Liver (tissue), 8 donors: ENCODE measurements at regions not wholly inside any gene's neighbourhood (a gene's known extent, or its start where the extent isn't known, plus 50 kb on each side); places are given as distances from the start of the nearest gene placed in this dataset.

ENCODE experiments used
- DNase-seq: peaks from one replicate; pipeline ENCODE4 v3.0.0-alpha.2; 2017; ENCODE audit warnings: low spot score
- H3K27ac ChIP-seq, 2 donors: one replicate each; pipeline ENCODE4 v1.7.0; 2013; ENCODE audit warnings: inconsistent platforms in 2 of 2, low read length in 2 of 2, control low read depth in 1 of 2, low read depth in 1 of 2, mild to moderate bottlenecking in 1 of 2
- H3K27me3 ChIP-seq, 4 donors: one replicate each; pipeline versions ENCODE4 v1.6.1 to v1.7.0; 2013; ENCODE audit warnings: low read length in 3 of 4, inconsistent platforms in 1 of 4, mild to moderate bottlenecking in 1 of 4, moderate library complexity in 1 of 4; ENCODE audit not compliant: control insufficient read depth in 4 of 4, insufficient read depth in 4 of 4
- H3K36me3 ChIP-seq, 4 donors: one replicate each; pipeline versions ENCODE4 v1.6.1 to v1.7.0; 2013; ENCODE audit warnings: low read length in 3 of 4, mild to moderate bottlenecking in 3 of 4, low read depth in 1 of 4, moderate library complexity in 1 of 4; ENCODE audit not compliant: control insufficient read depth in 4 of 4, insufficient read depth in 3 of 4
- H3K4me1 ChIP-seq, 4 donors: one replicate each; pipeline versions ENCODE4 v1.6.1 to v1.7.0; 2013; ENCODE audit warnings: low read length in 3 of 4, mild to moderate bottlenecking in 3 of 4, moderate library complexity in 1 of 4; ENCODE audit not compliant: control insufficient read depth in 4 of 4, insufficient read depth in 4 of 4
- H3K4me3 ChIP-seq, 3 donors: one replicate each; pipeline versions ENCODE4 v1.6.1 to v1.7.0; 2013; ENCODE audit warnings: low read length in 3 of 3, control low read depth in 1 of 3, low read depth in 1 of 3, mild to moderate bottlenecking in 1 of 3
- H3K9ac ChIP-seq, 2 donors: one replicate each; pipeline ENCODE4 v1.7.0; 2013; ENCODE audit warnings: low read length in 2 of 2, mild to moderate bottlenecking in 2 of 2, moderate library complexity in 2 of 2, control low read depth in 1 of 2, low read depth in 1 of 2
- H3K9me3 ChIP-seq, 4 donors: one replicate each; pipeline versions ENCODE4 v1.6.1 to v1.7.0; 2013; ENCODE audit warnings: low read length in 3 of 4; ENCODE audit not compliant: control insufficient read depth in 4 of 4
- ATF3 ChIP-seq: IDR thresholded peaks from 2 replicates; pipeline ENCODE4 v1.6.1; 2016; ENCODE audit warnings: antibody characterized with exemption
- CTCF ChIP-seq: fragments of 150-350 bp; IDR thresholded peaks from 2 replicates; pipeline ENCODE4 v1.5.1; 2017; ENCODE audit warnings: improper control_type of control experiment, low read depth, low read length; ENCODE audit not compliant: missing input control
- FOXA2 ChIP-seq: IDR thresholded peaks from 2 replicates; pipeline ENCODE4 v1.6.1; 2016; ENCODE audit warnings: antibody characterized with exemption
- GABPA ChIP-seq, 2 donors: IDR thresholded peaks in 1 of 2; conservative IDR thresholded peaks in 1 of 2; 2 replicates each; pipeline ENCODE4 v1.6.1; 2016; ENCODE audit warnings: antibody characterized with exemption in 2 of 2, mild to moderate bottlenecking in 1 of 2, moderate library complexity in 1 of 2
- HNF4A ChIP-seq, 2 donors: conservative IDR thresholded peaks; 2 replicates each; pipeline ENCODE4 v1.6.1; 2016; ENCODE audit warnings: antibody characterized with exemption in 2 of 2, mild to moderate bottlenecking in 2 of 2
- JUND ChIP-seq, 2 donors: IDR thresholded peaks; 2 replicates each; pipeline ENCODE4 v1.6.1; 2016; ENCODE audit warnings: antibody characterized with exemption in 2 of 2
- MAX ChIP-seq: IDR thresholded peaks from 2 replicates; pipeline ENCODE4 v1.6.1; 2016; ENCODE audit warnings: antibody characterized with exemption
- RAD21 ChIP-seq, 2 donors: IDR thresholded peaks; 2 replicates each; pipeline ENCODE4 v1.6.1; 2016; ENCODE audit warnings: antibody characterized with exemption in 2 of 2, mild to moderate bottlenecking in 2 of 2
- RXRA ChIP-seq, 2 donors: IDR thresholded peaks; 2 replicates each; pipeline ENCODE4 v1.6.1; 2017 to 2018; ENCODE audit warnings: antibody characterized with exemption in 2 of 2, mild to moderate bottlenecking in 1 of 2
- SP1 ChIP-seq: IDR thresholded peaks from 2 replicates; pipeline ENCODE4 v1.6.1; 2018; ENCODE audit warnings: antibody characterized with exemption, mild to moderate bottlenecking
- TAF1 ChIP-seq: conservative IDR thresholded peaks from 2 replicates; pipeline ENCODE4 v1.6.1; 2016; ENCODE audit warnings: antibody characterized with exemption, mild to moderate bottlenecking
- YY1 ChIP-seq: IDR thresholded peaks from 2 replicates; pipeline ENCODE4 v1.6.1; 2016; ENCODE audit warnings: antibody characterized with exemption, mild to moderate bottlenecking
- ZBTB33 ChIP-seq: IDR thresholded peaks from 2 replicates; pipeline ENCODE4 v1.6.1; 2016; ENCODE audit warnings: antibody characterized with exemption
- WGBS: extraction: QIAGEN DNeasy Blood & Tissue Kit; methylation state at CpG from one replicate; pipeline ENCODE4 v1.1.7; 2013; 5-methylcytosine and 5-hydroxymethylcytosine counted together
- TF ChIP-seq, protein P1 (sequence below): IDR thresholded peaks from 2 replicates; pipeline ENCODE4 v1.6.1; 2016; ENCODE audit warnings: antibody characterized with exemption, mild to moderate bottlenecking
- donor health status: healthy.
- donor health status: healthy.
- donor health status: healthy.
- donor health status: healthy.
- donor health status: healthy.

DNA sequence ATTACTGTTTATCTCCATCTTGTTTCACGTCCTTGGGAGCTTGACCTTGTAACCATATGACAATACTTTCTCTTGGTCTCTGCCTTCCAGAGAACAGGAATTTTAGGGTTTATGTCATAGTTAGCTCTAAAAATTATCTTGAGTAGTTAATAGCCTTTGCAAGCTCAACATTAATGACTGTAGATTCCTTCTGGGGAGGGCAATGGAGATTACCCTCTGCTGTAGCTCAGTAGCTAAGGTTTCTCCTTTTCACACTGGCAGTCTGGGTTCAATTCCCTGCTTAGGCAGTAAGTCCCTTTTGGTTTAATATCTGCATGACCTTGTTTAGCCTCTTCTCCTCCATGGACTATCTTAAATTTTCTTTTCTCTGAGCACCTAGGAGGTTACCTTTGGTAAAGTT, 181.7 kb upstream of the GPR101 start (continued):
- TF ChIP-seq HNF4A (conservative IDR thresholded peaks at IDR 0.05) (no peak), ZBTB33 (no peak), RAD21 (IDR thresholded peaks at IDR 0.05) (no peak), TAF1 (no peak)

- Histone ChIP-seq H3K4me3 (no peak overlapping the region), H3K27ac (no peak overlapping the region), H3K9ac (no peak overlapping the region), H3K4me1 (no peaks in the 10 kb centered on the region), H3K36me3 (no peaks in the 10 kb centered on the region), H3K27me3 (no peaks in the 10 kb centered on the region), H3K9me3 (no peaks in the 10 kb centered on the region)
- no peak for TF ChIP-seq FOXA2
- no peak for TF ChIP-seq MAX
- TF ChIP-seq TAF1, result no peak
- TF ChIP-seq ATF3, result no peak
- TF ChIP-seq, protein P1, sequence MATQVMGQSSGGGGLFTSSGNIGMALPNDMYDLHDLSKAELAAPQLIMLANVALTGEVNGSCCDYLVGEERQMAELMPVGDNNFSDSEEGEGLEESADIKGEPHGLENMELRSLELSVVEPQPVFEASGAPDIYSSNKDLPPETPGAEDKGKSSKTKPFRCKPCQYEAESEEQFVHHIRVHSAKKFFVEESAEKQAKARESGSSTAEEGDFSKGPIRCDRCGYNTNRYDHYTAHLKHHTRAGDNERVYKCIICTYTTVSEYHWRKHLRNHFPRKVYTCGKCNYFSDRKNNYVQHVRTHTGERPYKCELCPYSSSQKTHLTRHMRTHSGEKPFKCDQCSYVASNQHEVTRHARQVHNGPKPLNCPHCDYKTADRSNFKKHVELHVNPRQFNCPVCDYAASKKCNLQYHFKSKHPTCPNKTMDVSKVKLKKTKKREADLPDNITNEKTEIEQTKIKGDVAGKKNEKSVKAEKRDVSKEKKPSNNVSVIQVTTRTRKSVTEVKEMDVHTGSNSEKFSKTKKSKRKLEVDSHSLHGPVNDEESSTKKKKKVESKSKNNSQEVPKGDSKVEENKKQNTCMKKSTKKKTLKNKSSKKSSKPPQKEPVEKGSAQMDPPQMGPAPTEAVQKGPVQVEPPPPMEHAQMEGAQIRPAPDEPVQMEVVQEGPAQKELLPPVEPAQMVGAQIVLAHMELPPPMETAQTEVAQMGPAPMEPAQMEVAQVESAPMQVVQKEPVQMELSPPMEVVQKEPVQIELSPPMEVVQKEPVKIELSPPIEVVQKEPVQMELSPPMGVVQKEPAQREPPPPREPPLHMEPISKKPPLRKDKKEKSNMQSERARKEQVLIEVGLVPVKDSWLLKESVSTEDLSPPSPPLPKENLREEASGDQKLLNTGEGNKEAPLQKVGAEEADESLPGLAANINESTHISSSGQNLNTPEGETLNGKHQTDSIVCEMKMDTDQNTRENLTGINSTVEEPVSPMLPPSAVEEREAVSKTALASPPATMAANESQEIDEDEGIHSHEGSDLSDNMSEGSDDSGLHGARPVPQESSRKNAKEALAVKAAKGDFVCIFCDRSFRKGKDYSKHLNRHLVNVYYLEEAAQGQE, result no peak
- no peak for TF ChIP-seq SP1
- no peak for TF ChIP-seq GABPA (IDR thresholded peaks at IDR 0.05 in 1 of 2, conservative IDR thresholded peaks at IDR 0.05 in 1 of 2)
- TF ChIP-seq RXRA (IDR thresholded peaks at IDR 0.05), result no peak
- TF ChIP-seq YY1, result no peak
- no peak for TF ChIP-seq JUND (IDR thresholded peaks at IDR 0.05)
- no peak for TF ChIP-seq CTCF
- DNase-seq, result no peak
- 43% methylated on average over 4 of the region's 4 CpGs for WGBS
Measured at GRCh38 chrX:137212078-137212632, 178.4 kb upstream of the GPR101 start.
